PC-9 (cell line): ENCODE measurements at regions not wholly inside any gene's neighbourhood (a gene's known extent, or its start where the extent isn't known, plus 50 kb on each side); places are given as distances from the start of the nearest gene placed in this dataset.

Experiments
- EZH2 ChIP-seq: fragments of 200-600 bp; sonication (generic); IDR thresholded peaks from 2 replicates; pipeline ENCODE4 v1.8.0; 2017; ENCODE audit warnings: antibody characterized with exemption, low read depth
- TF ChIP-seq, protein P1 (sequence below): fragments of 200-600 bp; sonication (generic); conservative IDR thresholded peaks from 2 replicates; pipeline ENCODE4 v1.6.1; 2017; ENCODE audit warnings: mixed run types, antibody characterized with exemption, mild to moderate bottlenecking, moderate library complexity

DNA sequence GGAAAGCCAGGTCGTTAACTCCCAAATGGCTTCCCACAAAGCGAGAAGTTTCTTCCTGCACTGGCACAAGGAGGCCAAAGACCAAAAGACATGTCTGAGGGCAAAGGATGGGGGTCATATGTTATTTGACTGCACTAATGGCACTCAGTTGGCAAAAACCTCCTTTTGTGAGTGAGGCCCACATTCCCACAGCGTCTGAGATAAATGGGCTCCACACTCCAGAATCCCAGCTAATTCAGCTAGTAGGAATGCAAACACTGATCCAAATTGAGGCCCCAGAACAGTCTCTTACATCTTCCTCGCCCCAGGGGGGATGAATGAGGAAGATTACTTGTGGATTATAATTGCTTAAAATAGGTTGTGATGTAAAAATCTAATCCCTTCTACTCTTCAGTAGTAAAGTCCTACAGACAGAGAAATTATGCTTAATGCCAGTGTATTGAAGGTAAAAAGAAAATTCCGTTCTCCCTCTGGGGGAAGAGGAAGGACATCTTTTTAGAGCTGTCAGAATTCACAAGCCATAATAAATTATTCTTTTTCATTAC is 86.4 kb upstream of the PIWIL1 start:
- TF ChIP-seq, protein P1, sequence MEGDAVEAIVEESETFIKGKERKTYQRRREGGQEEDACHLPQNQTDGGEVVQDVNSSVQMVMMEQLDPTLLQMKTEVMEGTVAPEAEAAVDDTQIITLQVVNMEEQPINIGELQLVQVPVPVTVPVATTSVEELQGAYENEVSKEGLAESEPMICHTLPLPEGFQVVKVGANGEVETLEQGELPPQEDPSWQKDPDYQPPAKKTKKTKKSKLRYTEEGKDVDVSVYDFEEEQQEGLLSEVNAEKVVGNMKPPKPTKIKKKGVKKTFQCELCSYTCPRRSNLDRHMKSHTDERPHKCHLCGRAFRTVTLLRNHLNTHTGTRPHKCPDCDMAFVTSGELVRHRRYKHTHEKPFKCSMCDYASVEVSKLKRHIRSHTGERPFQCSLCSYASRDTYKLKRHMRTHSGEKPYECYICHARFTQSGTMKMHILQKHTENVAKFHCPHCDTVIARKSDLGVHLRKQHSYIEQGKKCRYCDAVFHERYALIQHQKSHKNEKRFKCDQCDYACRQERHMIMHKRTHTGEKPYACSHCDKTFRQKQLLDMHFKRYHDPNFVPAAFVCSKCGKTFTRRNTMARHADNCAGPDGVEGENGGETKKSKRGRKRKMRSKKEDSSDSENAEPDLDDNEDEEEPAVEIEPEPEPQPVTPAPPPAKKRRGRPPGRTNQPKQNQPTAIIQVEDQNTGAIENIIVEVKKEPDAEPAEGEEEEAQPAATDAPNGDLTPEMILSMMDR = no peak
- no peak for TF ChIP-seq EZH2
